Fibroblast of skin of right quadriceps (primary cell): ENCODE measurements at regions not wholly inside any gene's neighbourhood (a gene's known extent, or its start where the extent isn't known, plus 50 kb on each side); places are given as distances from the start of the nearest gene placed in this dataset.
"Not testable (repeated sequence)": the region's sequence is repeated elsewhere in the genome, so short reads cannot be mapped to it uniquely, and the experiment has no call there.

Experiments used
- DNase-seq: peaks from one replicate; pipeline ENCODE4 v3.0.0-alpha.2; 2013

- DNase-seq, result no peak
These were observed 710.5 kb upstream of the HS3ST5 start for GRCh38 chr6:115053169-115053860.

- no peak for DNase-seq
These were observed 673.8 kb upstream of the HS3ST5 start for GRCh38 chr6:115016593-115016992.

DNA sequence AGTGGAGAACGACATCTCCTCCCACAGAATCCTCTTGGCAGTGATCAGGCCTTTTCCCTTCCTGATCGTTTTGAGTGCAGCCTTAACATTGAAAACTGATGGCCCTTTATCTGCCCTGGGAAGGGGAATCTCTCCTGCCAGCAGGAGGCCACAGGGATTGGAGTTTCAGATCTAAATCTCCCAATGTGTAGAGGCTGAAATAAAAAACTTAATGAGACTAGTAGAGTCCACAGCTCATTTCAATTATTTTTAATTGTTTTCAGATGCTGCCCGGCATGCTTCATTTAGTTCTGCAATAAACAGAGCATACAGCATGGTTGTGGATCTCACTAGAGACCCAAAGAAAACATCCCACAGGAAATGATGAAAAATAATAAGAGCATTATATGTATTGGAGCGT is 662.2 kb upstream of the HS3ST5 start:
- DNase-seq, result peak; percentile 6

GRCh38 chr6:115004204-115004603 is 661.4 kb upstream of the HS3ST5 start:
- DNase-seq, result no peak

GRCh38 chr6:115001731-115002350 is 659.0 kb upstream of the HS3ST5 start:
- no peak for DNase-seq

DNA sequence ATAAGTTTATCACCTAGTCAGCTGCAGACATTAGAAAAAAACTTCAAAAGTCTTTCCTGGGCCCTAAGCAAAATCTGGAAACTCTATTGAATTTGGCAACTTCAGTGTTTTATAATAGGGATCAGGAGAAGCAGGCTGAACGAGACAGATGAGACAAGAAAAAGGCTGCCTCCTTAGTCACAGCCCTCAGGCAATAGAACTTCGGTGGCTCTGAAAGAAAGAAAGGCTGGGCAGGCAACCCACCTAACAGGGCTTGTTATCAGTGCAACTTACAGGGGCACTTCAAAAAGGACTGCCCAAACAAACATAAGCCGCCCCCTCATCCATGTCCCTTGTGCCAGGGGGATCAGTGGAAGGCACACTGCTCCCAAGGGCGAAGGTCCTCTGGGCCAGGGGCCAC is 657.9 kb upstream of the HS3ST5 start:
- DNase-seq, result no peak

DNA sequence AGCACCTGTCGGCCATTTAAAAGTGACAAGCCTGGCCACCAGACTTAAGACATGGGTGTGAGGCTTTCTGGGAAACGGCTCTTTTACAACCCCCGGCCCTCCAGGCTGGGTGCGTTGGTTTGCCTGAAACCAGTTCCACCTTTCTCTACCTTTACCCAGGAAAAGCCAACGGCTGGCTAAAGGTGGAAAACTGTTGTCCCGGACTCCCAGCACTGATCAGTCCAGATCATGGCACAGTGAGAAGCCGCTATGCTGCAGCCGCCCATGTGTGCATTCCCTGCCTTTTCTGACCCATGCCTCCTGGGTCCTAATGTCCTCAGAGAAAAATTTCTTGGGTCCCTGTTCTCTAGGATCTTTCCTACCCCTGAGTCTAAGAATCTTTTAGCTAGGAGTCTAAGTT is 655.7 kb upstream of the HS3ST5 start:
- no peak for DNase-seq

- no peak for DNase-seq
These were observed 655.0 kb upstream of the HS3ST5 start for GRCh38 chr6:114997813-114998292.

DNA sequence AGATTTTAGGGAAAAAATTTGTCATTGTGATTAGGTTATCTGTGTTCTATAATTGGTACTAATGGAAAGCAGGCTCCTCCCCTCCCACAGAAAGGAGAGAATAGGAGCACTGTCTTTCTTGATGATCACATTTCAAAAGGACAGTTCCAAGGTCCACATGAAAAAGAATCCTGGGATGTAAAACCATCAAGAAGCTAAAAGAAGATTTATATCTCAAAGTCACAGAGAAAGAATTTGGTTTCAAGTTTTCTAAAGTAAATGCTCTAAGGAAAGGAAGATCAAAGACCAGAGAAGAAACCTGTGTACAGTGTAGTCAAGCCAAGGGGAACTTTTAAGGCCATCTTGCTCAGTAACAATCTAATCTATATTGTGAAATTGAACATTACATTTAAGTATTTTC is 652.7 kb upstream of the HS3ST5 start:
- DNase-seq, result no peak

DNA sequence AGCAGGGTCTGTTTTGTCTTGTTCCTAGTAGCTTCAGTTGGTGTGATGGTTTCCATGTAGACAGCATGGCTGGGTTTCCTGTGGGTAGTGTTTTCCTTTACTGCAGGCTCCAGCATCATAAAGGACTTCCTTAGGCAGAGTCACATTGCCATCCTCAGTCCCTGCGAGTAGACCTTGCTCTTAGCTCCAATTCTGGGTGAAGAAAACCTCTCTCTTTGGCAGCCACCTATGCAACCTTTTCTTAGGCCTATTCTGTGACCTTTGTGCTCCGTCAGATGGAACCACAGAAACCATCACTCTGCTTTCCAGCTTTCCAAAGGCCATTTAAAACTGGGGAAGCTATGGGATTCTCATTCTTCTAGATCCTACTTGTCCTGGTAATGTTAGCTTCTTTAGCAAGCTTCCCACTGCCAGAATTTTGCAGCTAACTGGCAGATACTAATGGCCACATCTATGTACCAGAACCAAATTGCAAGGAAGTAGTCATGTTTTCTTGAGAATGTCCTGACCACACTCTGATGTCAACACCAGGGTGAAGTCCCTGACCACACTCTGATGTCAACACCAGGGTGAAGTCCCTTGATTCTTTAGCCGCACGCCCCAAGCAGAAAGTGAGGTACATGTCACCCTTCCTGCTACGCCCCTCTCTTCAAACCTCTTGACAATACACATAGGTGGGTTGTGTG is 646.6 kb upstream of the HS3ST5 start:
- no peak for DNase-seq

- no peak for DNase-seq
These were observed 644.5 kb upstream of the HS3ST5 start for GRCh38 chr6:114987281-114987680.

DNA sequence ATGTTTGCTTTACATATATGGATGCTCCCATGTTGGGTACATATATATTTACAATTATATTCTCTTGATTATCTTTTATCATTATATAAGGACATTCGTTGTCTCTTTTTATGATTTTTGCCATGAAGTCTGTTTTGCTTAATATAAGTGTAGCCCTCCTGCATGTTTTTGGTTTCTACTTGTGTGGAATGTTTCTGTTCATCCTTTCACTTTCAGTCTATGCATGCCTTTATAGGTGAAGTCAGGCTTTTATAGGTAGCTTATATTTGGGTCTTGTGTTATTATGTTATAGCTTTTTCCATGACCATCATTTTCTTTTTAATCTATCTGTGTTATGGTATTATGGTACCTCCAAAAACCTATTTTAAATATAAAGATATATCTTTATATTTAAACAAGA is 612.5 kb upstream of the HS3ST5 start:
- DNase-seq, result no peak

DNA sequence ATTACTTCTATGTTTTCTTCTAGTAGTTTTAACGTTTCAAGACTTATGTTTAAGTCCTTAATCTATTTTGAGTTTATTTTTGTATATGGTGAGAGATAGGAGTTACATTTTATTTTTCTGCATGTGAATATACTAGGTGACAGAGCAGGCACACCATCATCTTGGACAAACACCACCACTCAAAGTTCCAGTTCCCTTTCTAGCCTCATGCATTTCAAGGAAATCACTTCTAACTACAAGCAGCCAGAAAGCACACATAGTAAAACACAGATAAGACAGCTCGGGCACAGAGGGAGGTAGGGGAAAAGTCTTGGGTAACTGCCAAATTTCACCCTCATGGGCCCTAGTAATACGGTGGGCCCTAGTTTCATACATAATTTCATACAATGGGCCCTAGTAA is 609.4 kb upstream of the HS3ST5 start:
- no peak for DNase-seq

DNA sequence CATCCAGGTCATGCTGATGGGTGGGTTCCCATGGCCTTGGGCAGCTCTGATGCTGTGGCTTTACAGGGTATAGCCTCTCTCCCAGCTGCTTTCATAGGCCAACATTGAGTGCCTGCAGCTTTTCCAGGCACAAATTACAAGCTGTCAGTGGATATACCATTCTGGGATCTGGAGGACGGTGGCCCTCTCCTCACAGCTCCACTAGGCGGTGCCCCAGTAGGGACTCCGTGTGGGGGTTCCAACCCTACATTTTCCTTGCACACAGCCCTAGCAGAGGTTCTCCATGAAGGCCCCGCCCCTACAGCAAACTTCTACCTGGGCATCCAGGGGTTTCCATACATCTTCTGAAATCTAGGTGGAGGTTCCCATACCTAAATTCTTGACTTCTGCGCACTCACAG is 602.6 kb upstream of the HS3ST5 start:
- DNase-seq, result no peak

- no peak for DNase-seq
These were observed 598.3 kb upstream of the HS3ST5 start for GRCh38 chr6:114941078-114941477.

DNA sequence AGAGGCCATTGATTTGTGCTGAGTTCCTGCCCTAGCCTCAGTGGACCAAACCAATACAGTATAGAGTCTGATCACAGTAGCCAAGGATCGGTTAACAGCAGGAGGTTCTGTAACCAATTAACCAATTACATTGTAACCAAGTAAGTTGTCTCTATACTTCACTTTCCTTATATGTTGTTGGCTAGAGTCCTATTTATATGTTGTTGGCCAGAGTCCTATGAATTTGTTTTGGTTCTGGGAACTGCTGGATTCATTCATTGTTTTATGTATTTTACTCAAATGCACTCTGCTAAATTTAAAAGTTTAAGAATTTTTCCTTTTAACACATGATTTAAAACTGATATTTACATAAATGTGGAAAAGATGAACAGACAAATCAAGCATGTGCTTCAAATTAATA is 597.4 kb upstream of the HS3ST5 start:
- no peak for DNase-seq

DNA sequence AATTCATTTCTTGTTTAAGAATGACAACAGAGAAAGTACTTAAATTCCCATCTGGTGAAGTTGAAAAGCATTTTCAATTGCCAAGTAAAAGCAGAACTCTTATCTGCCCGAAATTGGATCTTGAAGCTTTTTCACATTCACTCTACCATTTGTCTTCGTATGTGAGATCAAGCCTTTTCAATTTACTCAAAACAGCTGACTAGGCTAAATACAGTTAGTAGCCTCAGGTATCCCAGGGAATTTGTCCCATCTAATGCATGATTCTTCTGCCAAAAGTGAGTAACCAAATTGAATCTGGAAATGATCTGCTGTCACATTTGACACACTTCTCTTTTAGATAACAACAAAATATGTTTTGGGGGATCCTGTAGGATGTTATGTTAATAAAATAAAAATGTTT is 596.8 kb upstream of the HS3ST5 start:
- no peak for DNase-seq

DNA sequence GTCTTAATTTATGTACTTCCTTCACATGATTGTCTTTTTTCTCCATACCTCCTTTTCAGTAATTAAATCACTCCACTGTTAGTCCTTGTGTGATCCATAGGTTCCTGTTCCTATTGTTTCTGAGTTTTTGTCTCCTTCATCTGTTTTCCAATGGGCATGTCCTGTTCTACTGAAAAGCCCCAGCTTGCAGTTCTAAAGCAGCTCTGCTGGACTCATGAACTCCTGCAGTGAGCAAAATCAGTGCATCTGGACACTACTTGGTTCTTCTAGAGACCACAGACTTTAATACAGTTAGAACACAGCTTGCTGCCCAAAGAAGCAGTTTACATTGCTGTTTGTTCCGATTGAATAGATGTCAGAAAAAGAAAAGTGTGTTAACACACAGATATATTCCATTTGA is 593.3 kb upstream of the HS3ST5 start:
- DNase-seq, result no peak

GRCh38 chr6:114934079-114934478 is 591.3 kb upstream of the HS3ST5 start:
- DNase-seq, result no peak

GRCh38 chr6:114928731-114929130 is 585.9 kb upstream of the HS3ST5 start:
- DNase-seq, result not testable (repeated sequence)

DNA sequence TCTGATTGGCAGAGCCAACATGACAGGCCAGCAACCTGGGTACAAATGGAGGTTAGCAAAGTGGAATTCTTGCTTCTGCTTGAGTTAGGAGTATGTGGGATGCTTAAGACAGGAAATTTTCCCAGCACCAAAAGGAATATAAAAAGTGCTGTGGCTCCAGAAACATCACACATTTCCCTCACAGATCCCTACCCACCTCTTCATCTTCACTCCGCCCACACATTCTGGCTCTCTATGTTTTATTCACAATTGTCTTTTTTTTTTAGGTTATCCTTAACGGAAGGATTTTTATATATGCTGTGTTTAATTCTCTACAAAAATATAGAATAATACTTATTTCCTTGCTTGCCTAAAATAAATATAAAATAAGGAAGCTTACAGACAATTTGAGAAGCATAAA is 563.3 kb upstream of the HS3ST5 start:
- no peak for DNase-seq

- DNase-seq, result no peak
These were observed 554.7 kb upstream of the HS3ST5 start for GRCh38 chr6:114897536-114897935.

DNA sequence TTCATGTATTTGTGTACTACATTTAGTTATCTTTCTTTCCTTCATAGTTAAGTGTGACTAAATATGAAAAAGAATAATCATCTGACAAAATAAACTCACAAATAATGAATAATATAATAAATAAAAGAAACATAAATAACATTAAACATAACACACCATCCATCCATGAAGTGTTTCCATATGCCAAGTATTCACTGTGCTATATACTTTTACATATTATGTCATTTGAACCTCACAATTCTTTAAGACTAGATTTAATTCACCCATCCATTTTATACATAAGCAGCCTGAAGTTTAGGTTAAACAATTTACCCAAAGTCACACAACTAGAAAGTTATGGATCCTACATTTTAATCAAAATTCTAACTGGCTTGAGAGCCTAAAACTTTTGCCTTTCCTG is 549.4 kb upstream of the HS3ST5 start:
- no peak for DNase-seq

- DNase-seq, result no peak
These were observed 545.4 kb upstream of the HS3ST5 start for GRCh38 chr6:114888241-114888640.
